H1 (cell line): ENCODE measurements at regions not wholly inside any gene's neighbourhood (a gene's known extent, or its start where the extent isn't known, plus 50 kb on each side); places are given as distances from the start of the nearest gene placed in this dataset.

Experiments
- EZH2 ChIP-seq: fragments of 200-600 bp; sonication (generic); IDR thresholded peaks from 2 replicates; pipeline ENCODE4 v1.7.1; 2012; ENCODE audit warnings: low read depth, mild to moderate bottlenecking, moderate library complexity, low read length, inconsistent platforms; ENCODE audit not compliant: severe bottlenecking
- NRF1 ChIP-seq: IDR thresholded peaks from 2 replicates; pipeline ENCODE4 v1.6.1; 2011; ENCODE audit warnings: mild to moderate bottlenecking, low read depth, low read length, improper control_type of control experiment
- POU5F1 ChIP-seq: IDR thresholded peaks from 2 replicates; pipeline ENCODE4 v1.6.1; 2011; ENCODE audit warnings: low read depth, mild to moderate bottlenecking, low read length, moderate library complexity
- SP2 ChIP-seq: IDR thresholded peaks from 2 replicates; pipeline ENCODE4 v1.6.1; 2012; ENCODE audit warnings: mild to moderate bottlenecking, low read length, inconsistent platforms
- TBP ChIP-seq: IDR thresholded peaks from 2 replicates; pipeline ENCODE4 v1.6.1; 2011; ENCODE audit warnings: low read depth, low read length, improper control_type of control experiment

DNA sequence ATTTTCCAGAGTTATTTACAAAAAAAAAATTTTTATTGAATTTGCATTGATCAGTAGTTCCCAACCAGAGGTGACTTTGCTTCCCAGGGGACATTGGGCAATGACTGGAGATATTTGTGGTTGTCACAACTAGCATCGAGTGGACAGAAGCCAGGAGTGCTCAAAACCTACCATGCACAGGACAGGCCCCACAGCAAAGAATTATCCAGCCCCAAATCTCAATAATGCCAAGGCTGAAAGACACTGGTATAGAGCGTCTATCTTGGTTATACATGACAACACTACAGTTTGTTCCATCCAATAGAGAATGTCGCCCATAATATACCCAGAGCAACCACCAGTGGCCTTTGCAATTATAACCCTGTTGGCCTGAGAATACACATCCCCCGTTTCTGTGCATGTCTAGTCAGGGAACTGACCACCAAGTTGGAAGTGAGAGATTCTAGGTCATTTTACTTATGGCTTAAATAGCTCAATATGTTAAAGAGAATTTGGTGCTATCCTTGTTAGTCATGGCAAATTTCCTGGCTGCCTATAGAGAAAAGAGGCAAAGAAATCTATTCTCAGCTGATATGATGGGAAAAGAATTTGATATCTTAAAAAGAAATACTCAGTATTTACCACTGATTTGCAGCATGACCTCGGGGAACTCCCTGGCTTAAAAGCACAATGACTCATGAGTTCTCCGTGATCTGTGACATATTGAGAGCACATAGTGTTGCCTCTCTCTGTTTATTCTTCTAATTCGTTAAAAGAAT is 76.0 kb upstream of the ADTRP start (continued):
- no peak for TF ChIP-seq SP2
- no peak for TF ChIP-seq POU5F1
- TF ChIP-seq TBP, result no peak
- no peak for TF ChIP-seq NRF1
- TF ChIP-seq EZH2, result no peak
